SK-MEL-5 (cell line): ENCODE measurements at regions not wholly inside any gene's neighbourhood (a gene's known extent, or its start where the extent isn't known, plus 50 kb on each side); places are given as distances from the start of the nearest gene placed in this dataset.

ENCODE experiments used
- DNase-seq: peaks from one replicate; pipeline ENCODE4 v3.0.0-alpha.2; 2016; ENCODE audit warnings: low read depth, low spot score
- in situ Hi-C: cut with HindIII; loops from 2 replicates; pipeline ENCODE4 v1.10.0; 2016; ENCODE audit warnings: low sequenced_read_pairs, high pct_unique_total_duplicates, low pct_unique_long_range_greater_than_20kb

- in situ Hi-C loops, result no loop called here
- no peak for DNase-seq
Measured at GRCh38 chr2:8514274-8514662, 167.6 kb upstream of the ID2 start.

GRCh38 chr2:8514796-8515758, 166.8 kb upstream of the ID2 start:
- in situ Hi-C loops, result no loop called here
- no peak for DNase-seq

GRCh38 chr2:8515864-8516533, 165.9 kb upstream of the ID2 start:
- in situ Hi-C loops, result no loop called here

GRCh38 chr2:8517850-8518498, 163.9 kb upstream of the ID2 start:
- in situ Hi-C loops, result no loop called here
- DNase-seq, result no peak

More at GRCh38 chr2:8515864-8516533, 165.9 kb upstream of the ID2 start:
- DNase-seq, result peak; percentile 35

- DNase-seq, result no peak
- in situ Hi-C loops, result no loop called here
Measured at GRCh38 chr2:8518979-8519668, 162.7 kb upstream of the ID2 start.

- no peak for DNase-seq
- in situ Hi-C loops, result no loop called here
Measured at GRCh38 chr2:8520791-8521344, 161.0 kb upstream of the ID2 start.

- no peak for DNase-seq
- in situ Hi-C loops, result no loop called here
Measured at GRCh38 chr2:8522687-8523086, 159.2 kb upstream of the ID2 start.

- in situ Hi-C loops, result no loop called here
- no peak for DNase-seq
Measured at GRCh38 chr2:8524388-8524787, 157.5 kb upstream of the ID2 start.

GRCh38 chr2:8524823-8525222, 157.0 kb upstream of the ID2 start:
- in situ Hi-C loops, result no loop called here
- DNase-seq, result no peak

- DNase-seq, result no peak
- in situ Hi-C loops, result no loop called here
Measured at GRCh38 chr2:8525236-8525581, 156.6 kb upstream of the ID2 start.

GRCh38 chr2:8525582-8526402, 156.1 kb upstream of the ID2 start:
- in situ Hi-C loops, result no loop called here

GRCh38 chr2:8526403-8526696, 155.5 kb upstream of the ID2 start:
- DNase-seq, result no peak
- in situ Hi-C loops, result no loop called here

More at GRCh38 chr2:8525582-8526402, 156.1 kb upstream of the ID2 start:
- DNase-seq, result peak; percentile 18

GRCh38 chr2:8527031-8527430, 154.8 kb upstream of the ID2 start:
- in situ Hi-C loops, result no loop called here

GRCh38 chr2:8527676-8528075, 154.2 kb upstream of the ID2 start:
- in situ Hi-C loops, result no loop called here
- no peak for DNase-seq

More at GRCh38 chr2:8527031-8527430, 154.8 kb upstream of the ID2 start:
- no peak for DNase-seq

- DNase-seq, result no peak
- in situ Hi-C loops, result no loop called here
Measured at GRCh38 chr2:8528863-8529262, 153.0 kb upstream of the ID2 start.

- in situ Hi-C loops, result no loop called here
- no peak for DNase-seq
Measured at GRCh38 chr2:8529706-8530277, 152.1 kb upstream of the ID2 start.

- in situ Hi-C loops, result no loop called here
Measured at GRCh38 chr2:8531481-8531880, 150.4 kb upstream of the ID2 start.

More at GRCh38 chr2:8531481-8531880, 150.4 kb upstream of the ID2 start:
- no peak for DNase-seq
